ENCODE measurements at regions not wholly inside any gene's neighbourhood (a gene's known extent, or its start where the extent isn't known, plus 50 kb on each side); places are given as distances from the start of the nearest gene placed in this dataset.

DNA sequence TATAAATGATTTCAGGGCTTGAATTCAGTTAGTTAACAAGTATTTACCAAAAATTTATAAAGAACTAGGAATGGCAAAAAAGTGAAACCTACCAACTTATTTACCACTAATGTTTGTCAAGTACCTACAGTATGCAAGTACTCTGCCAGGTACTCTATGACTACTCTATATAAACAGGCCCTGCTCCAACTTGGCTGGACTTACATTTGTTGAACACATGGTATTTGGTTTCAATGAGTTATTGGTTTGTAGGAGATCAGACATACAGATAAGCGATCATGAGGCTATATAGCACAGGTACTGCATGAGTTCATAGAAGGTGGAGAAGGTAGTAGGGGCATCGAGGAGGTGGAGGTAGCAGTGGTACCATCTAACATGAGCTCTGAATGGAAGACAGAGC, 159.9 kb upstream of the PDGFD start:
- FAIRE-seq (no peak), DNase-seq (ENCODE audit: low read depth, low spot score) (no peak)
- H4K20me1 ChIP-seq (ENCODE audit: control insufficient read depth, extremely low read depth, insufficient read depth, low read length): no peaks in the 10 kb centered on the region
- no peaks in the 10 kb centered on the region for H3K9me1 ChIP-seq (ENCODE audit: control insufficient read depth, extremely low read depth, insufficient read depth, low read length)
- no peak overlapping the region for H3K4me2 ChIP-seq (ENCODE audit: control insufficient read depth, extremely low read depth, insufficient read depth, low read depth, low read length)
- no peaks in the 10 kb centered on the region for H3K36me3 ChIP-seq (ENCODE audit: control insufficient read depth in 2 of 2, extremely low read depth in 1 of 2, insufficient read depth in 2 of 2, low read length in 2 of 2)
- dilution Hi-C loops (cut with MboI; ENCODE audit: extremely low pct_ligation_motif_present, low sequenced_read_pairs): no loop called here
- H3K27me3 ChIP-seq (ENCODE audit: control insufficient read depth, extremely low read depth, insufficient read depth, low read length): no peaks in the 10 kb centered on the region
- H3K9me3 ChIP-seq (ENCODE audit: control insufficient read depth, low read depth, low read length): no peaks in the 10 kb centered on the region
- H3K4me3 ChIP-seq (ENCODE audit: control insufficient read depth in 2 of 3, extremely low read depth in 1 of 3, insufficient read depth in 2 of 3, low read depth in 1 of 3, low read length in 3 of 3): no peak overlapping the region
- H2AFZ ChIP-seq (ENCODE audit: control insufficient read depth, low read length): no peak overlapping the region
- H3K9ac ChIP-seq (ENCODE audit: control insufficient read depth, extremely low read depth, insufficient read depth, low read length): no peak overlapping the region
- no peak for TF ChIP-seq EZH2 (IDR thresholded peaks at IDR 0.05; ENCODE audit: low read length)
- TF ChIP-seq, protein P1, sequence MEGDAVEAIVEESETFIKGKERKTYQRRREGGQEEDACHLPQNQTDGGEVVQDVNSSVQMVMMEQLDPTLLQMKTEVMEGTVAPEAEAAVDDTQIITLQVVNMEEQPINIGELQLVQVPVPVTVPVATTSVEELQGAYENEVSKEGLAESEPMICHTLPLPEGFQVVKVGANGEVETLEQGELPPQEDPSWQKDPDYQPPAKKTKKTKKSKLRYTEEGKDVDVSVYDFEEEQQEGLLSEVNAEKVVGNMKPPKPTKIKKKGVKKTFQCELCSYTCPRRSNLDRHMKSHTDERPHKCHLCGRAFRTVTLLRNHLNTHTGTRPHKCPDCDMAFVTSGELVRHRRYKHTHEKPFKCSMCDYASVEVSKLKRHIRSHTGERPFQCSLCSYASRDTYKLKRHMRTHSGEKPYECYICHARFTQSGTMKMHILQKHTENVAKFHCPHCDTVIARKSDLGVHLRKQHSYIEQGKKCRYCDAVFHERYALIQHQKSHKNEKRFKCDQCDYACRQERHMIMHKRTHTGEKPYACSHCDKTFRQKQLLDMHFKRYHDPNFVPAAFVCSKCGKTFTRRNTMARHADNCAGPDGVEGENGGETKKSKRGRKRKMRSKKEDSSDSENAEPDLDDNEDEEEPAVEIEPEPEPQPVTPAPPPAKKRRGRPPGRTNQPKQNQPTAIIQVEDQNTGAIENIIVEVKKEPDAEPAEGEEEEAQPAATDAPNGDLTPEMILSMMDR (optimal IDR thresholded peaks at IDR 0.05 in 1 of 3, IDR thresholded peaks at IDR 0.05 in 1 of 3, conservative IDR thresholded peaks at IDR 0.05 in 1 of 3; ENCODE audit: extremely low read depth in 1 of 3, insufficient read depth in 2 of 3, low read length in 3 of 3): no peak
- no peak overlapping the region for H3K27ac ChIP-seq (ENCODE audit: control insufficient read depth, insufficient read depth, low read length)
- no peaks in the 10 kb centered on the region for H3K79me2 ChIP-seq (ENCODE audit: control insufficient read depth, insufficient read depth, low read length)
- H3K4me1 ChIP-seq (ENCODE audit: control insufficient read depth, extremely low read depth, insufficient read depth, low read length): no peaks in the 10 kb centered on the region

DNA sequence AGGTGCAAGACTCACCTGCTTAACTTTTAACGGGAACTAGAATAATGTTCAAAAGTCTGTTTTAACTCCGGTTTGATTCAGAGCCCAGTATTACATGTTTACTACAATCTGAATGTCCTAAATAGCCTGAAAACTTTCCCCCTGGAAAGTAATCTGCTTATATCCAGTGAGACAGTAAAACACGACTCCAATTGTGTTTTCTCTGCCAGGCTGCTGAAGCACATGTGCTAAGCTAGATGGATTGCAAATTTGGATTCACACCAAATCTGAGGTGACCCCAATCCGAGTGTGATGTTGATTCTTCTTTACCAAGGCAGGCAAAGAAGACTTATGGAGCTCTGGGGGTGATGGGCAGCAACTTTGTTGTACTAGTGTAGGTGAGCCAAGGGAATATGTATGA, 158.7 kb upstream of the PDGFD start:
- Histone ChIP-seq H3K9ac (ENCODE audit: control insufficient read depth, extremely low read depth, insufficient read depth, low read length) (no peak overlapping the region), H3K27me3 (ENCODE audit: control insufficient read depth, extremely low read depth, insufficient read depth, low read length) (no peaks in the 10 kb centered on the region), H3K9me1 (ENCODE audit: control insufficient read depth, extremely low read depth, insufficient read depth, low read length) (no peaks in the 10 kb centered on the region), H2AFZ (ENCODE audit: control insufficient read depth, low read length) (no peak overlapping the region), H3K36me3 (ENCODE audit: control insufficient read depth in 2 of 2, extremely low read depth in 1 of 2, insufficient read depth in 2 of 2, low read length in 2 of 2) (no peaks in the 10 kb centered on the region), H3K9me3 (ENCODE audit: control insufficient read depth, low read depth, low read length) (no peaks in the 10 kb centered on the region), H3K79me2 (ENCODE audit: control insufficient read depth, insufficient read depth, low read length) (no peaks in the 10 kb centered on the region), H3K4me1 (ENCODE audit: control insufficient read depth, extremely low read depth, insufficient read depth, low read length) (no peaks in the 10 kb centered on the region), H4K20me1 (ENCODE audit: control insufficient read depth, extremely low read depth, insufficient read depth, low read length) (no peaks in the 10 kb centered on the region), H3K4me3 (ENCODE audit: control insufficient read depth in 2 of 3, extremely low read depth in 1 of 3, insufficient read depth in 2 of 3, low read depth in 1 of 3, low read length in 3 of 3) (no peak overlapping the region), H3K4me2 (ENCODE audit: control insufficient read depth, extremely low read depth, insufficient read depth, low read depth, low read length) (no peak overlapping the region), H3K27ac (ENCODE audit: control insufficient read depth, insufficient read depth, low read length) (no peak overlapping the region)
- FAIRE-seq (no peak), DNase-seq (ENCODE audit: low read depth, low spot score) (no peak)
- dilution Hi-C loops (cut with MboI; ENCODE audit: extremely low pct_ligation_motif_present, low sequenced_read_pairs): no loop called here
- no peak for TF ChIP-seq EZH2 (IDR thresholded peaks at IDR 0.05; ENCODE audit: low read length)
- TF ChIP-seq, protein P1 (optimal IDR thresholded peaks at IDR 0.05 in 1 of 3, IDR thresholded peaks at IDR 0.05 in 1 of 3, conservative IDR thresholded peaks at IDR 0.05 in 1 of 3; ENCODE audit: extremely low read depth in 1 of 3, insufficient read depth in 2 of 3, low read length in 3 of 3): no peak
